IMR-90 (cell line): ENCODE measurements at regions not wholly inside any gene's neighbourhood (a gene's known extent, or its start where the extent isn't known, plus 50 kb on each side); places are given as distances from the start of the nearest gene placed in this dataset.

Source experiments
- BHLHE40 ChIP-seq: fragments of 150-350 bp; IDR thresholded peaks from 2 replicates; pipeline ENCODE4 v1.6.1; 2016; ENCODE audit warnings: mild to moderate bottlenecking, low read depth, low read length
- CEBPB ChIP-seq: IDR thresholded peaks from 2 replicates; pipeline ENCODE4 v1.6.1; 2012; ENCODE audit warnings: low read depth, low read length, improper control_type of control experiment
- MAFK ChIP-seq: IDR thresholded peaks from 2 replicates; pipeline ENCODE4 v1.6.1; 2012; ENCODE audit warnings: low read depth, low read length, improper control_type of control experiment
- MXI1 ChIP-seq: IDR thresholded peaks from 2 replicates; pipeline ENCODE4 v1.6.1; 2012; ENCODE audit warnings: low read depth, mild to moderate bottlenecking, low read length, moderate library complexity, borderline replicate concordance
- NFE2L2 ChIP-seq: fragments of 150-350 bp; IDR thresholded peaks from 2 replicates; pipeline ENCODE4 v1.6.1; 2016; ENCODE audit warnings: low read depth, mild to moderate bottlenecking, low read length
- POLR2A ChIP-seq: IDR thresholded peaks from 2 replicates; pipeline ENCODE4 v1.6.1; 2012; ENCODE audit warnings: mild to moderate bottlenecking, low read depth, low read length
- RAD21 ChIP-seq: IDR thresholded peaks from 2 replicates; pipeline ENCODE4 v1.6.1; 2012; ENCODE audit warnings: low read length, improper control_type of control experiment
- RCOR1 ChIP-seq: IDR thresholded peaks from 2 replicates; pipeline ENCODE4 v1.6.1; 2012; ENCODE audit warnings: mild to moderate bottlenecking, low read length, improper control_type of control experiment; ENCODE audit not compliant: insufficient replicate concordance
- RFX5 ChIP-seq: IDR thresholded peaks from 2 replicates; pipeline ENCODE4 v1.8.0; 2012; ENCODE audit warnings: low read depth, mild to moderate bottlenecking, low read length, moderate library complexity
- SMC3 ChIP-seq: fragments of 150-350 bp; IDR thresholded peaks from 2 replicates; pipeline ENCODE4 v1.6.1; 2016; ENCODE audit warnings: low read depth, mild to moderate bottlenecking, antibody characterized with exemption, low read length, moderate library complexity
- TF ChIP-seq, protein P1 (sequence below): conservative IDR thresholded peaks from 2 replicates; pipeline ENCODE4 v1.5.1; 2012; ENCODE audit warnings: mild to moderate bottlenecking, low read depth, low read length, improper control_type of control experiment
- TF ChIP-seq, protein P2 (sequence below): fragments of 150-350 bp; IDR thresholded peaks from 2 replicates; pipeline ENCODE4 v1.6.1; 2016; ENCODE audit warnings: low read depth, mild to moderate bottlenecking, low read length, moderate library complexity, borderline replicate concordance

DNA sequence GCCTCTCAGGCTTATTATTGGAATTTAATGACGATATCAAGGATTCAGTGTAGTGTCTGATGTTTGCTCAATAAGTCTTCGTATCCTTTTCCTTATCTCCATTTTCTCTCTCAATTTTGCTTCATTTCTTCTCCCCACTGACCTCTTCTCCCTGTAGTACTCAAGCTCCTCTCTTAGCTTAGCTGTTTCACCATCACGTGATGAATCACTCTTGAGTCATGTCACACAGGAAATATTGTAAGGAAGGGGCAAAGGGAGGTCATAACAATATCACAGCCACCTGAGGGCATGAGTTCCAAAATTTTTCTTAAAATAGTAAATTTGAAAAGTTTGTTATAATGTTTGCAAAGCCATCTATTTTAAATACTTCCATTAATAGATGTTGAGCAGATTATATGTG is 392.2 kb upstream of the MARCKS start:
- TF ChIP-seq, protein P1, sequence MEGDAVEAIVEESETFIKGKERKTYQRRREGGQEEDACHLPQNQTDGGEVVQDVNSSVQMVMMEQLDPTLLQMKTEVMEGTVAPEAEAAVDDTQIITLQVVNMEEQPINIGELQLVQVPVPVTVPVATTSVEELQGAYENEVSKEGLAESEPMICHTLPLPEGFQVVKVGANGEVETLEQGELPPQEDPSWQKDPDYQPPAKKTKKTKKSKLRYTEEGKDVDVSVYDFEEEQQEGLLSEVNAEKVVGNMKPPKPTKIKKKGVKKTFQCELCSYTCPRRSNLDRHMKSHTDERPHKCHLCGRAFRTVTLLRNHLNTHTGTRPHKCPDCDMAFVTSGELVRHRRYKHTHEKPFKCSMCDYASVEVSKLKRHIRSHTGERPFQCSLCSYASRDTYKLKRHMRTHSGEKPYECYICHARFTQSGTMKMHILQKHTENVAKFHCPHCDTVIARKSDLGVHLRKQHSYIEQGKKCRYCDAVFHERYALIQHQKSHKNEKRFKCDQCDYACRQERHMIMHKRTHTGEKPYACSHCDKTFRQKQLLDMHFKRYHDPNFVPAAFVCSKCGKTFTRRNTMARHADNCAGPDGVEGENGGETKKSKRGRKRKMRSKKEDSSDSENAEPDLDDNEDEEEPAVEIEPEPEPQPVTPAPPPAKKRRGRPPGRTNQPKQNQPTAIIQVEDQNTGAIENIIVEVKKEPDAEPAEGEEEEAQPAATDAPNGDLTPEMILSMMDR, result no peak
- TF ChIP-seq BHLHE40, result peak; percentile 79
- TF ChIP-seq POLR2A, result no peak
- TF ChIP-seq RCOR1, result no peak
- no peak for TF ChIP-seq RFX5
- no peak for TF ChIP-seq SMC3
- no peak for TF ChIP-seq NFE2L2
- peak; percentile 82 for TF ChIP-seq CEBPB
- TF ChIP-seq MAFK, result no peak
- TF ChIP-seq, protein P2, sequence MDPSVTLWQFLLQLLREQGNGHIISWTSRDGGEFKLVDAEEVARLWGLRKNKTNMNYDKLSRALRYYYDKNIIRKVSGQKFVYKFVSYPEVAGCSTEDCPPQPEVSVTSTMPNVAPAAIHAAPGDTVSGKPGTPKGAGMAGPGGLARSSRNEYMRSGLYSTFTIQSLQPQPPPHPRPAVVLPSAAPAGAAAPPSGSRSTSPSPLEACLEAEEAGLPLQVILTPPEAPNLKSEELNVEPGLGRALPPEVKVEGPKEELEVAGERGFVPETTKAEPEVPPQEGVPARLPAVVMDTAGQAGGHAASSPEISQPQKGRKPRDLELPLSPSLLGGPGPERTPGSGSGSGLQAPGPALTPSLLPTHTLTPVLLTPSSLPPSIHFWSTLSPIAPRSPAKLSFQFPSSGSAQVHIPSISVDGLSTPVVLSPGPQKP, result no peak
- no peak for TF ChIP-seq MXI1
- no peak for TF ChIP-seq RAD21
